AG04450 (cell line): ENCODE measurements at regions not wholly inside any gene's neighbourhood (a gene's known extent, or its start where the extent isn't known, plus 50 kb on each side); places are given as distances from the start of the nearest gene placed in this dataset.
"Not testable (repeated sequence)": the region's sequence is repeated elsewhere in the genome, so short reads cannot be mapped to it uniquely, and the experiment has no call there.

ENCODE experiments used
- CTCF ChIA-PET: fragments of 300-600, 350-600 bp; formaldehyde crosslinking; extraction: SDS; loops from one replicate; lab custom pipeline; 2022; ENCODE audit warnings: antibody characterized with exemption, inconsistent platforms; lab: Charles Lee
- POLR2A ChIA-PET: fragments of 350-600 bp; formaldehyde crosslinking; extraction: SDS; loops from one replicate; lab custom pipeline; 2021; ENCODE audit warnings: antibody characterized with exemption, inconsistent platforms; lab: Yijun Ruan, JAX
- DNase-seq: peaks from one replicate; pipeline ENCODE4 v3.0.0-alpha.2; 2011; ENCODE audit warnings: low read depth, low spot score
- H3K27ac ChIP-seq: one replicate; pipeline ENCODE4 v1.5.1; 2012; ENCODE audit warnings: low read depth, low read length, control low read depth
- H3K27me3 ChIP-seq: one replicate; pipeline ENCODE4 v1.6.0; 2012; ENCODE audit warnings: low read length; ENCODE audit not compliant: control insufficient read depth, insufficient read depth
- H3K4me3 ChIP-seq: 2 replicates; pipeline ENCODE4 v1.5.1; 2011; ENCODE audit warnings: mild to moderate bottlenecking, low read depth, low read length, control low read depth
- H3K9me3 ChIP-seq: 2 replicates; pipeline ENCODE4 v1.5.1; 2012; ENCODE audit warnings: low read length; ENCODE audit not compliant: control insufficient read depth, insufficient read depth
- CTCF ChIP-seq: IDR thresholded peaks from 2 replicates; pipeline ENCODE4 v1.5.1; 2011; ENCODE audit warnings: low read depth, low read length, control low read depth, inconsistent platforms

DNA sequence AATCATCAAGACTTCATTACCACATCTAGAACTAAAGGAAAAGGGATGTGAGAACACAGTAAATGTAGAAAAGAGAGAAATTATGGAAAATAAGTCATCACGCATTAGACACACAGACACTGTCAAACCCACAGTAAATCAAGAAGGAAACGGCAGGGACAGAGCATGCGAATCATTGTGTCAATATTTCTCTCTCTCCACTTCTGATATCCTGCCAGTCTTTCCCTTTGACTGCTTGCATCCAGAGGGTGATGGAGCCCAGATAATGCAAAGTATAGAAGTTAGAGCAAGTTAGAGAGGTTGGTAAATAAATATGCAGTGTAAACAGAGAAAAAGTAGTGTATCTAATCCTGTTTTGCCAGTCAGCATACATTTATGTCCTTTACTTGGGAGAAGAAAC, 706.8 kb upstream of the ANO3 start:
- ChIA-PET CTCF (no interaction called here), POLR2A (no interaction called here)
- no peak for DNase-seq
- H3K4me3 ChIP-seq = no peak overlapping the region
- no peaks in the 10 kb centered on the region for H3K27me3 ChIP-seq
- no peak for TF ChIP-seq CTCF
- H3K9me3 ChIP-seq = peaks cover 6% of the 10 kb centered on the region
- H3K27ac ChIP-seq = no peak overlapping the region

DNA sequence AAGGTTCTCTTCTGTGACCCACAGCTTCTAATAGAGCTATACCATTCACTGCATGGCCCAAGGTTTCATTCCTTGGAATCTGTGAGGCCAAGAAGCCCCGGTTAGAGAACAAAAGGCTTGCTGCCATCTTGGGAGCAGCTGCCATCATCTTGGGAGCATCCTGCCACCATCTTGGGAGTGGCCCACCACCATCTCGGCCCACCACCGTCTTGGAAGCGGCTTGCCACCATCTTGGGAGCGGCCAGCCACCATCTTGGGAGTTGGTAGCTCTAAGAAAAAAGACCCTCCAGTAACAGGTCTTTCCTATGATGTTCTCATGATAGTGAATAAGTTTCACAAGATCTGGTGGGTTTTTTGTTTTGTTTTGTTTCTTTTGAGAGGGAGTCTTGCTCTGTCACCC, 703.9 kb upstream of the ANO3 start:
- POLR2A ChIA-PET = no interaction called here
- Histone ChIP-seq H3K9me3 (peaks cover 6% of the 10 kb centered on the region), H3K4me3 (no peak overlapping the region), H3K27ac (no peak overlapping the region), H3K27me3 (no peaks in the 10 kb centered on the region)
- no peak for TF ChIP-seq CTCF
- CTCF ChIA-PET = no interaction called here
- no peak for DNase-seq

GRCh38 chr11:25633230-25633629, 698.7 kb upstream of the ANO3 start:
- no peak for DNase-seq
- ChIA-PET CTCF (interaction anchor here (0.6 kb wide), 2 partner anchors 37 to 903 kb away, joined by 3 to 10 read pairs; no protein-coding TSS in a partner anchor), POLR2A (no interaction called here)
- Histone ChIP-seq H3K27me3 (no peaks in the 10 kb centered on the region), H3K9me3 (0 out of 2 replicates have a peak, but pooled peaks cover 2% of the 10 kb centered on the region), H3K4me3 (no peak overlapping the region), H3K27ac (no peak overlapping the region)
- TF ChIP-seq CTCF = no peak

DNA sequence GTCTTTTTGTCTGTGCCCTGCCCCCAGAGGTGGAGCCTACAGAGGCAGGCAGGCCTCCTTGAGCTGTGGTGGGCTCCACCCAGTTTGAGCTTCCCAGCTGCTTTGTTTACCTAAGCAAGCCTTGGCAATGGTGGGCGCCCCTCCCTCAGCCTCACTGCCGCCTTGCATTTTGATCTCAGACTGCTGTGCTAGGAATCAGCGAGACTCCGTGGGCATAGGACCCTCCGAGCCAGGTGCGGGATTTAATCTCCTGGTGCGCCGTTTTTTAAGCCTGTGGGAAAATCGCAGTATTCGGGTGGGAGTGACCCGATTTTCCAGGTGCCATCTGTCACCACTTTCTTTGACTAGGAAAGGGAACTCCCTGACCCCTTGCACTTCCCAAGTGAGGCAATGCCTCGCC, 682.7 kb upstream of the ANO3 start:
- CTCF ChIA-PET, H3K9me3 ChIP-seq, POLR2A ChIA-PET: not testable (repeated sequence)

DNA sequence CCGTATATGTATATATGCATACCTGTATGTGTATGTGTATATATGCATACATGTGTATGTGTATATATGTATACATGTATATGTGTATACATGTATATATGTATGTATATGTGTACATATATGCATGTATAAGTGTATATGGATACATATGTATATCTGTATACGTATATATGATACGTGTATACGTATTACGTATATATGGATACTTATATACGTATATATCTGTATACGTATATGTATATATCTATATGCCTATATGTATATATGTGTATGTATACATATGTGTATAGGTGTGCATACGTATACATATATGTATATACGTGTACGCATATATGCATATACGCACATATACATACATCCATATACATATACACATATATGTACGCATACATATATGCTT, 681.6 kb upstream of the ANO3 start:
- Histone ChIP-seq H3K27me3 (no peaks in the 10 kb centered on the region), H3K9me3 (no peaks in the 10 kb centered on the region), H3K4me3 (no peak overlapping the region), H3K27ac (no peak overlapping the region)
- CTCF ChIA-PET = no interaction called here
- DNase-seq = no peak
- POLR2A ChIA-PET = no interaction called here
- TF ChIP-seq CTCF = no peak

More for the DNA sequence above, 682.7 kb upstream of the ANO3 start:
- H3K4me3 ChIP-seq, H3K27ac ChIP-seq, H3K27me3 ChIP-seq, DNase-seq: not testable (repeated sequence)

GRCh38 chr11:25655636-25656035, 676.3 kb upstream of the ANO3 start:
- H3K4me3 ChIP-seq = no peak overlapping the region
- no peaks in the 10 kb centered on the region for H3K9me3 ChIP-seq
- ChIA-PET POLR2A (no interaction called here), CTCF (no interaction called here)
- TF ChIP-seq CTCF = no peak
- H3K27ac ChIP-seq = no peak overlapping the region
- H3K27me3 ChIP-seq = no peaks in the 10 kb centered on the region
- no peak for DNase-seq
